ENCODE measurements at regions not wholly inside any gene's neighbourhood (a gene's known extent, or its start where the extent isn't known, plus 50 kb on each side); places are given as distances from the start of the nearest gene placed in this dataset.

- H3K4me1 Mint-ChIP-seq (ENCODE audit: low read depth), result peaks cover 38% of the 10 kb centered on the region
- H3K36me3 Mint-ChIP-seq, result no peaks in the 10 kb centered on the region
- POLR2A ChIA-PET, result no interaction called here
- no peaks in the 10 kb centered on the region for H3K9me3 Mint-ChIP-seq
- intact Hi-C loops (cut with micrococcal nuclease), result loop anchor here (1.0 to 5.0 kb wide), 3 partner anchors 39 to 185 kb away; no protein-coding TSS in a partner anchor
- H3K4me3 Mint-ChIP-seq, result no peak overlapping the region
- no peaks in the 10 kb centered on the region for H3K27me3 Mint-ChIP-seq
- peak; percentile 48 for DNase-seq
- CTCF ChIA-PET, result no interaction called here
- peak overlapping the region; percentile 82 for H3K27ac Mint-ChIP-seq
Measured at GRCh38 chr16:79411805-79412204, 188.7 kb downstream of the MAF start.

- peak; percentile 40 for DNase-seq
- Mint-ChIP-seq H3K9me3 (no peaks in the 10 kb centered on the region), H3K27ac (peak overlapping the region; percentile 82), H3K27me3 (no peaks in the 10 kb centered on the region), H3K4me3 (no peak overlapping the region), H3K36me3 (no peaks in the 10 kb centered on the region), H3K4me1 (ENCODE audit: low read depth) (peaks cover 34% of the 10 kb centered on the region)
- CTCF ChIA-PET, result no interaction called here
- POLR2A ChIA-PET, result no interaction called here
- intact Hi-C loops (cut with micrococcal nuclease), result loop anchor here (1.0 to 5.0 kb wide), 3 partner anchors 40 to 186 kb away; no protein-coding TSS in a partner anchor
Measured at GRCh38 chr16:79411357-79411756, 189.2 kb downstream of the MAF start.

GRCh38 chr16:79409978-79410377 is 190.6 kb downstream of the MAF start:
- H3K27ac Mint-ChIP-seq, result no peak overlapping the region
- H3K9me3 Mint-ChIP-seq, result peaks cover 7% of the 10 kb centered on the region
- no peak for DNase-seq
- CTCF ChIA-PET, result no interaction called here
- peaks cover 22% of the 10 kb centered on the region for H3K4me1 Mint-ChIP-seq (ENCODE audit: low read depth)
- H3K4me3 Mint-ChIP-seq, result no peak overlapping the region
- POLR2A ChIA-PET, result no interaction called here
- H3K27me3 Mint-ChIP-seq, result no peaks in the 10 kb centered on the region
- intact Hi-C loops (cut with micrococcal nuclease), result loop anchor here (2.0 to 5.0 kb wide), 2 partner anchors 93 to 187 kb away; no protein-coding TSS in a partner anchor
- no peaks in the 10 kb centered on the region for H3K36me3 Mint-ChIP-seq

GRCh38 chr16:79408355-79408754 is 192.2 kb downstream of the MAF start:
- intact Hi-C loops (cut with micrococcal nuclease), result no loop called here
- Mint-ChIP-seq H3K36me3 (no peaks in the 10 kb centered on the region), H3K27ac (no peak overlapping the region), H3K4me3 (no peak overlapping the region), H3K9me3 (peaks cover 7% of the 10 kb centered on the region), H3K4me1 (ENCODE audit: low read depth) (peaks cover 20% of the 10 kb centered on the region), H3K27me3 (no peaks in the 10 kb centered on the region)
- ChIA-PET POLR2A (no interaction called here), CTCF (no interaction called here)
- DNase-seq, result no peak

DNA sequence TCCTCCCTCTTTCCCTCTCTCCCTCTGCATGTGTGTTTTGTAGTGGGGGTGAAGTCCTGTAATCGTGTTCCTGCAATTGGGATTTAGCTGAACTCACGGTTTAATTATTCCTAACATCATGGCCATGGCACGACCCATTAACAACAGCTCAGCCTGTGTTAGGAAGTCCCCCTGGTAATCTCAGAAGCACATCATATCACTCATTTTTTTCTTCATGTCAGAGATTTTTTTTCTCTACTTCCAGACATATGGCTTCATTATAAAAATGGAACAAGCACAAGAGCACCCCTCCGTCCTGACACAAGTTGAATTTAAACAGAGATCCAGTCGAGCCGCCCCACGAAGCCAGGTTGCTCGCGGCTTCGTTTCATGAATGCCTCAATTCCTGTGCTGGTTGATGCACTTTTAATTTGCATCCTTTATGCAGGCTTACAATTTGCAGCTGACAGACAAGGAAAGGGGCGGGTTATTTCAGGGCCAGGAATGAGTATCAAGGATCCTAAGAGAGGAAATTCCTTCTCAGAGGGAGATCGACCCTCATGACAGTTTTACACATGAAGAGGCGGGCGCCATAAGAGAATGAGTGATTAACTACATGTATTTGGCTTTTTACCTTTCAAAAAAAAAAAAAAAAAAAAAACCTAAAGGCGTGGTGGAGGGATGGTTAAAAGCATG is 192.9 kb downstream of the MAF start:
- no peaks in the 10 kb centered on the region for H3K36me3 Mint-ChIP-seq
- peaks cover 7% of the 10 kb centered on the region for H3K9me3 Mint-ChIP-seq
- intact Hi-C loops (cut with micrococcal nuclease), result no loop called here
- H3K4me3 Mint-ChIP-seq, result no peak overlapping the region
- CTCF ChIA-PET, result no interaction called here
- H3K27ac Mint-ChIP-seq, result no peak overlapping the region
- POLR2A ChIA-PET, result no interaction called here
- H3K4me1 Mint-ChIP-seq (ENCODE audit: low read depth), result peaks cover 16% of the 10 kb centered on the region
- no peaks in the 10 kb centered on the region for H3K27me3 Mint-ChIP-seq
- DNase-seq, result no peak

DNA sequence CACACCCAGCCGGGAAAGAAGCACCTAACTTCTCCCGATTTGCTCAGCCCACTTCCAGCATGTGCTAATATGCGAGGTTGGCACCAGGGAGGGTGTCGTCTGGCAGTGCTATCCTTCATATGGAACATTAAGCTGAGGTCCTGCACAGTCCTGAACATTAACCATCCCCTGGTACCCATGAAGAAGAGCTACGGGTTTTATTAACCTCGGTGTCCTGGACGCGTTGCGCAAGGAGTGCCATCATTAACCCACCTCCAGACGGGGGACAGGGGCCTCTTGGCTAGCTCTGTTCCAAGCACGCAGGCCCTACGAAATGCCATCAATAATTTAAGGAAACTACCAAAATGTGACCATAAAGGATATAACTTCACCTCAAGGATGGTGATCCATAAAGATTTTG is 193.5 kb downstream of the MAF start:
- ChIA-PET CTCF (no interaction called here), POLR2A (no interaction called here)
- Mint-ChIP-seq H3K36me3 (no peaks in the 10 kb centered on the region), H3K9me3 (peaks cover 7% of the 10 kb centered on the region), H3K27ac (no peak overlapping the region), H3K4me3 (no peak overlapping the region), H3K27me3 (no peaks in the 10 kb centered on the region), H3K4me1 (ENCODE audit: low read depth) (peaks cover 12% of the 10 kb centered on the region)
- intact Hi-C loops (cut with micrococcal nuclease), result no loop called here
- DNase-seq, result no peak

- intact Hi-C loops (cut with micrococcal nuclease), result no loop called here
- Mint-ChIP-seq H3K9me3 (peaks cover 7% of the 10 kb centered on the region), H3K27me3 (no peaks in the 10 kb centered on the region), H3K27ac (no peak overlapping the region), H3K4me1 (ENCODE audit: low read depth) (no peaks in the 10 kb centered on the region), H3K4me3 (no peak overlapping the region), H3K36me3 (no peaks in the 10 kb centered on the region)
- CTCF ChIA-PET, result no interaction called here
- no peak for DNase-seq
- POLR2A ChIA-PET, result no interaction called here
Measured at GRCh38 chr16:79404571-79404970, 196.0 kb downstream of the MAF start.

- CTCF ChIA-PET, result no interaction called here
- no peaks in the 10 kb centered on the region for H3K4me1 Mint-ChIP-seq (ENCODE audit: low read depth)
- DNase-seq, result no peak
- H3K9me3 Mint-ChIP-seq, result peaks cover 7% of the 10 kb centered on the region
- no peaks in the 10 kb centered on the region for H3K36me3 Mint-ChIP-seq
- H3K27ac Mint-ChIP-seq, result no peak overlapping the region
- no peaks in the 10 kb centered on the region for H3K27me3 Mint-ChIP-seq
- intact Hi-C loops (cut with micrococcal nuclease), result no loop called here
- POLR2A ChIA-PET, result no interaction called here
- H3K4me3 Mint-ChIP-seq, result no peak overlapping the region
Measured at GRCh38 chr16:79403534-79403933, 197.0 kb downstream of the MAF start.

- H3K4me1 Mint-ChIP-seq (ENCODE audit: low read depth), result no peaks in the 10 kb centered on the region
- intact Hi-C loops (cut with micrococcal nuclease), result no loop called here
- DNase-seq, result no peak
- H3K27ac Mint-ChIP-seq, result no peak overlapping the region
- peaks cover 7% of the 10 kb centered on the region for H3K9me3 Mint-ChIP-seq
- CTCF ChIA-PET, result no interaction called here
- H3K4me3 Mint-ChIP-seq, result no peak overlapping the region
- H3K27me3 Mint-ChIP-seq, result no peaks in the 10 kb centered on the region
- POLR2A ChIA-PET, result no interaction called here
- no peaks in the 10 kb centered on the region for H3K36me3 Mint-ChIP-seq
Measured at GRCh38 chr16:79402920-79403319, 197.6 kb downstream of the MAF start.

DNA sequence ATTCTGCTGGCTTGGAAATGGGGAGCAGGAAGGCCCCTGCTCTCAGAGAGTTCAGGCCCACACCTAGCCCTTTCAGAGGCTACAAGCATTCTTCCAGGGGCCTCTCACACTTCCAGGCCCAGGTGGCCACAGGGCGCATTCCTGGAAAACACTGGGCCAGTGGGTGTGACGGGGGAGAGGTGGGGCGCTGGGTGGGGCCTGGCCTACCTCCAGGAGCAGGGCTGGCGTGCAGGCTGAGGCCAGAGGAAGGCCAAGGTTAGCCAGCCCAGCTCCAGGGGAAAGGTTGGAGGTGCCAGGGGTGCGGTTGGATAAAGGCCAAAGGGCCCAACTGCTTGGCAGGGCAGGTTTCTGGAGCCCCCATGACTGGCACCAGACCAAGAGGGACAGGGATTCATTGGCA is 198.2 kb downstream of the MAF start:
- DNase-seq, result no peak
- Mint-ChIP-seq H3K27me3 (no peaks in the 10 kb centered on the region), H3K27ac (no peak overlapping the region), H3K4me3 (no peak overlapping the region), H3K9me3 (peaks cover 7% of the 10 kb centered on the region), H3K36me3 (no peaks in the 10 kb centered on the region), H3K4me1 (ENCODE audit: low read depth) (no peaks in the 10 kb centered on the region)
- intact Hi-C loops (cut with micrococcal nuclease), result no loop called here
- ChIA-PET POLR2A (interaction anchor here (1.6 kb wide), 1 partner anchor 11 kb away, joined by 3 read pairs; no protein-coding TSS in a partner anchor), CTCF (no interaction called here)

DNA sequence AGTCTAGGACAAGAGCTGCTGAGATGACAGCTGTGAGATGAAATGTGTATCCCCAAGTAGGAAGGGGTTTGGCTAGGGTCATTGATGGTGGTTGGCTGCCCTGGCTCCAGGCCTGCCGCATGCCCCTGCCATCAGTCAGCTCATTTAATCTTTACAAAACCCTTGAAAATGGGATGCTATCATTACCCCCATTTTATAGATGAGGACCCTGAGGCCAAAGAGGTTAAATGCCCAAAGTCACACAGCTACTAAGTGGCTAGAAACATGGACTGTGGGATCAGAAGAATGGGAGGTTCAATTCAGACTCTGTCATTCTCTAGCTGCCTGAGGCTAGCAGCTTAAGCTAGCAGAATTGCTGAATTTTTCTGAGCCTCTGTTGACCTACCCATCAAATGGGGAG is 198.8 kb downstream of the MAF start:
- intact Hi-C loops (cut with micrococcal nuclease), result no loop called here
- no peak overlapping the region for H3K4me3 Mint-ChIP-seq
- ChIA-PET POLR2A (interaction anchor here (1.6 kb wide), 1 partner anchor 11 kb away, joined by 3 read pairs; no protein-coding TSS in a partner anchor), CTCF (no interaction called here)
- no peaks in the 10 kb centered on the region for H3K36me3 Mint-ChIP-seq
- no peaks in the 10 kb centered on the region for H3K27me3 Mint-ChIP-seq
- no peaks in the 10 kb centered on the region for H3K4me1 Mint-ChIP-seq (ENCODE audit: low read depth)
- H3K27ac Mint-ChIP-seq, result no peak overlapping the region
- DNase-seq, result no peak
- H3K9me3 Mint-ChIP-seq, result peaks cover 7% of the 10 kb centered on the region

DNA sequence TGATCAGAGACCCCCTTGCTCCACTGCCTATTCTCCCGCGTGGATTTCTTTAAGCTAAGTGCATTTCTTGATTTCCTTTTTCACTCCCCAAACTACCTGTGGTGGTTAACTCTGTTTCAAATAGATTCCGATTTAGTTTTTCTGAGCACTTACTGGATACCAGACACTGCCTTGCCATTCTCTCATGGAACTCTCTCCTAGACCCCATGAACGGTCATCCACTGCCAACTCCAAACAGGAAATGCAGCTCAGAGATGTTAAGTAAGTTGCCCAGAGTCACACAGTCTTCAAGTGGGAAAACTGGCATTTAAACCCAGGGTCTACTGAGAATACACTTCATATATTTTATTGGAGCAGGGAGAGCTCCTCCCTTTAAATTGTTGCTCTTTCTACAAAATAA is 199.4 kb downstream of the MAF start:
- Mint-ChIP-seq H3K4me3 (no peak overlapping the region), H3K27me3 (no peaks in the 10 kb centered on the region), H3K9me3 (peaks cover 7% of the 10 kb centered on the region), H3K27ac (no peak overlapping the region), H3K4me1 (ENCODE audit: low read depth) (no peaks in the 10 kb centered on the region), H3K36me3 (no peaks in the 10 kb centered on the region)
- ChIA-PET POLR2A (interaction anchor here (1.6 kb wide), 1 partner anchor 10 kb away, joined by 3 read pairs; no protein-coding TSS in a partner anchor), CTCF (no interaction called here)
- no peak for DNase-seq
- intact Hi-C loops (cut with micrococcal nuclease), result no loop called here

DNA sequence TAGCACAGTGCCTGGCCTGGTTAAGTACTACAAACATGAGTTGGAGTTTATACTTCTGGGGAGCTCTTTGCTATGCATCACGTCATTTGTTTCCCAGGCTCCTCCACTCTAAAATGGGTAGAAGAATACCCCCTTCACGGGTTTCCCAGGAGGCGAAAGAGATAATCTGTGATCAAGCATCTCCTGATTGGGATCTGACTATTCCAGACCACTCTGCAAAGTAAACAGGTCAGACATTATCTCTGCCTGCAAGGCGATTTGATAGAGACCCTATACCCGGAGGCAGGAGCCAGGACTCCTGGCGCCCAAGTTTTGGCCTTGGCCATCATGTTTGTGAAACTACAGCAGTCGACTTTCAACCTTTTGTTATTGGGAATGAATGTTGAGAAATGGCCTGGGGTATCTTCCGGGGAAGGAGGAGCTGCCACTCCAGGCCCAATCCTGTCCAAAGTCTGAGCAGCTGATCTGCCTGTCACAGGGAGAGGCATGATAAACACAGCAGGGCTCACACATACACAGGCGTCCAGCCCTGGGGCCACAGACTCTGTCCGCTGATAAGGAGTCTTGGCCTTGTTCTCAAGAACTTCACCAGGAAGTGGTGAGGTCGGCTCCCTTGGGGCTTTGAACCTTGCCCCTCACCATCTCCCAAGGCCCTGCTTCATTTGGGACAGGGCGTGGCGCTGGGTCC is 199.9 kb downstream of the MAF start:
- ChIA-PET CTCF (no interaction called here), POLR2A (interaction anchor here (1.6 kb wide), 1 partner anchor 10 kb away, joined by 3 read pairs; no protein-coding TSS in a partner anchor)
- Mint-ChIP-seq H3K27ac (no peak overlapping the region), H3K4me3 (no peak overlapping the region), H3K9me3 (peaks cover 2% of the 10 kb centered on the region), H3K27me3 (no peaks in the 10 kb centered on the region), H3K4me1 (ENCODE audit: low read depth) (no peaks in the 10 kb centered on the region), H3K36me3 (no peaks in the 10 kb centered on the region)
- intact Hi-C loops (cut with micrococcal nuclease), result no loop called here
- no peak for DNase-seq

Data from activated CD4-positive, alpha-beta memory T cell treated with anti-CD3 and anti-CD28 coated beads for 36 hours (primary cell).